ENCODE measurements at regions not wholly inside any gene's neighbourhood (a gene's known extent, or its start where the extent isn't known, plus 50 kb on each side); places are given as distances from the start of the nearest gene placed in this dataset.

GRCh38 chr1:39149509-39149908 is 55.0 kb upstream of the MACF1 start:
- FAIRE-seq: no peak
- TF ChIP-seq CTCF (IDR thresholded peaks at IDR 0.05; ENCODE audit: insufficient read depth, missing control alignments): no peak
- DNase-seq (ENCODE audit: insufficient read length, low spot score): no peak

GRCh38 chr1:39150779-39151178 is 53.7 kb upstream of the MACF1 start:
- FAIRE-seq: no peak
- DNase-seq (ENCODE audit: insufficient read length, low spot score): no peak
- TF ChIP-seq CTCF (IDR thresholded peaks at IDR 0.05; ENCODE audit: insufficient read depth, missing control alignments): no peak

DNA sequence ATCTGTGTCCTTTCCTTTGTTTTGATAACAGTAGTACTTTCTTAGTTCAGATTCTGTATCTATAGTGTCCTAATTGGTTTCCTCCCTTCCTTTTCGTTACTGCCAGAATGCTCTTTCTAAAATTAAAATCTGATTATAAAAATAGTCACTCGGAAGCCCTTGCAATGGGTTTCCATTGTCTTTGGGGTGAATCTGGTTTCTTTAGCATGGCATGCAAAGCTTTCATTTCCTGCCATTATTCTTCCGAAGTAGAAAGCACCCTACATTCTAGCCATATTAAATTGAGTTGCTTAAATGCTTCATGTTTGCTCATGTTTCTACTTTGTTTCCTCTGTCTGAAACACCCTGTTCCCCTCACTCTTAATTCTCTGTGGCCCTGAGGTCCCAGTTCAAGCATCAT is 53.2 kb upstream of the MACF1 start:
- TF ChIP-seq CTCF (IDR thresholded peaks at IDR 0.05; ENCODE audit: insufficient read depth, missing control alignments): no peak
- FAIRE-seq (no peak), DNase-seq (ENCODE audit: insufficient read length, low spot score) (no peak)

DNA sequence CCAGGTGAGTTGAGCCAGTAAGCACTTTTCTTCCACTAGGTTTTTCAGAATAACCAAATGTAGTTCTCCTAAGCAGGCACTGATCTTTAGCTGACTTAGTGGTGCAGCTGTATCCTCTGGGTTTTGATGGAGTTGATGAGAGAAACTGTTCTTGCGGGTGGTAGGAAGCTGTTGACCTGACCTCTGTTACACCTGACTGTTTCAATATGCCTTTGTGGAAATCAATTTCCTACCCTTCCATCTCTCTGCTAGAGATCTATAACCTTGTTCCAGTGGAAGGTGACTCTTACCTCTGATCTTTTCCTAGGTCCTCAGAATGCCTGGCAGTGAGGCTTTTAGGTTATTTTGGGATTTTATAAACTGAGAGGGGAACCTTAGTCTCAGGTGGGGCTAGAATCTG is 51.6 kb upstream of the MACF1 start:
- DNase-seq (ENCODE audit: insufficient read length, low spot score) (no peak), FAIRE-seq (no peak)
- no peak for TF ChIP-seq CTCF (IDR thresholded peaks at IDR 0.05; ENCODE audit: insufficient read depth, missing control alignments)

DNA sequence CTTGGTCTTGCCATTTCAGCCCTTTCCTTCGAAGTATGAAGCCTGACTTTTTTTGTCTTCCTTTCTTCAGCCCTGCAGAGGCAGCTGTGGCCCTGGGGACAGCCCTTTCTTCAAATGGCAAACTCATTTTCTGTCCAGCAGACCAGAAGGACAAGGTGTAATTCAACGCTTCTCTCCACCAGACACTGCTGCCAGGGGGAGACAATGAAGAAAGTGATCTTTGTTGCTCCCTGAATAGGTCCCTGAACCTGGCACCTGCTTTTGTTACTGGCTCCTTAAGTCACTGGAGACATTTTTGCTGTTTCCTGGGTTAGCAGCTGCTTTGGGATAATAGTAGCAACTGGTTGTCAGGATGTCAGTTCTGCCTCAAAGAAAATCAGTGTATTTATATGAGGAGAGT is 50.8 kb upstream of the MACF1 start:
- DNase-seq (ENCODE audit: insufficient read length, low spot score): no peak
- TF ChIP-seq CTCF (IDR thresholded peaks at IDR 0.05; ENCODE audit: insufficient read depth, missing control alignments): no peak
- no peak for FAIRE-seq

DNA sequence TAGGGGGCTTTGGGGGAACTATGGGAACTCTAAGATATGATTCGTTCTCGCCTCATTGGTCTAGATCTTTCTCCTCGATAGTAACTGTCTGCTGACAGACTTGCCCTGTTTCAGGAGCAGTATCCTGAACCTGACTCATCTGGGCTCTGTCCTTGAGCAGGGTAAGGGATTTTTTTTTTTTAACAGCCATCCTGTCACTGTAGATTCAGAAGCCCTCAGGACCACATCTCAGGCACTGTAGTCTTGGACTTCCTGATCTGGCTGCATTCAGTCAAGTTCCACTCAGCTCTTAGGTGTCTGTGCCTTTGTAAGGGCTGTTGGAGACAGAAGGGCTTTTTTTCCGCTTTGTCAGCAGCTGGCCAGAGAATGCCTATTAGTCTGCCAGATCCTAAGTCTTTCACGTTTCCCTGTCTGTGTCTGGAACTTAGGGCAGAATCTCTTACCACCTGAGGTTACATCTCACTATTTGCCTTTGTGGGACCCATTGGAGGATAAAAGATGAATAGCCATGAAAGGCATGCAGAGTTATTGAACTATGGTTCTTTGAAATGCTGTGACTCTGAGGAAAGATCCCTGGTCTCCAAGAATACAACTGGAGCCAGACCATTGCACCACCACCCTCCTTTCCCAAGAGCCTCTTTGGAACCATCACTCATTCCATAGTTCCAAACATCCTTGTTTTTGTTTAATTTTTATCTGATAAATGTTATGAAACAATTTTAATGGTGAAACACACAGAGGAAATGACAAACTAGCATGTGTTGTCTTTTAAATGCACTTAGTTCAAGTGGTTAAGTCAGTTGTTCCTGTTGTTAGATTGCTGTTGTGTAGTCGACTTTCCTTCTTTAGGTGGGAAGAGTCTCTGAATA is 49.7 kb upstream of the MACF1 start:
- DNase-seq (ENCODE audit: insufficient read length, low spot score) (no peak), FAIRE-seq (no peak)
- TF ChIP-seq CTCF (IDR thresholded peaks at IDR 0.05; ENCODE audit: insufficient read depth, missing control alignments): no peak
